Activated T-cell treated with anti-CD3 and anti-CD28 coated beads, Interleukin-2, amount 50 U/mL, for 48 hours (primary cell): ENCODE measurements at regions not wholly inside any gene's neighbourhood (a gene's known extent, or its start where the extent isn't known, plus 50 kb on each side); places are given as distances from the start of the nearest gene placed in this dataset.
"Not testable (repeated sequence)": the region's sequence is repeated elsewhere in the genome, so short reads cannot be mapped to it uniquely, and the experiment has no call there.

Experiments
- DNase-seq, 2 experiments: peaks; one replicate each; pipeline ENCODE4 v3.0.0-alpha.2; 2020

- no peak for DNase-seq
Observed at GRCh38 chr10:9081961-9082360, 1027.5 kb downstream of the GATA3 start.

GRCh38 chr10:9091530-9092093 is 1037.1 kb downstream of the GATA3 start:
- no peak for DNase-seq

- DNase-seq: peak in 1 of 2 experiments; percentile 36
Observed at GRCh38 chr10:9096288-9096687, 1041.8 kb downstream of the GATA3 start.

- DNase-seq: no peak
Observed at GRCh38 chr10:9097206-9097990, 1042.9 kb downstream of the GATA3 start.

- DNase-seq: no peak
Observed at GRCh38 chr10:9097991-9098306, 1043.5 kb downstream of the GATA3 start.

GRCh38 chr10:9102026-9102425 is 1047.5 kb downstream of the GATA3 start:
- no peak for DNase-seq

- no peak for DNase-seq
Observed at GRCh38 chr10:9103301-9103700, 1048.8 kb downstream of the GATA3 start.

GRCh38 chr10:9111976-9112375 is 1057.5 kb downstream of the GATA3 start:
- no peak for DNase-seq

- DNase-seq: no peak
Observed at GRCh38 chr10:9126728-9127127, 1072.2 kb downstream of the GATA3 start.

GRCh38 chr10:9137368-9137767 is 1082.9 kb downstream of the GATA3 start:
- DNase-seq: no peak

GRCh38 chr10:9138829-9139228 is 1084.3 kb downstream of the GATA3 start:
- not testable (repeated sequence) for DNase-seq

- DNase-seq: no peak
Observed at GRCh38 chr10:9140373-9140772, 1085.9 kb downstream of the GATA3 start.

- no peak for DNase-seq
Observed at GRCh38 chr10:9147475-9147874, 1093.0 kb downstream of the GATA3 start.

GRCh38 chr10:9149134-9149533 is 1094.6 kb downstream of the GATA3 start:
- DNase-seq: no peak

- DNase-seq: not testable (repeated sequence)
Observed at GRCh38 chr10:9153057-9153456, 1098.6 kb downstream of the GATA3 start.

- no peak for DNase-seq
Observed at GRCh38 chr10:9157656-9158055, 1103.2 kb downstream of the GATA3 start.

- no peak for DNase-seq
Observed at GRCh38 chr10:9158675-9159074, 1104.2 kb downstream of the GATA3 start.

- DNase-seq: no peak
Observed at GRCh38 chr10:9160275-9160674, 1105.8 kb downstream of the GATA3 start.

GRCh38 chr10:9163699-9164098 is 1109.2 kb downstream of the GATA3 start:
- DNase-seq: no peak

- DNase-seq: no peak
Observed at GRCh38 chr10:9166770-9167169, 1112.3 kb downstream of the GATA3 start.

GRCh38 chr10:9172276-9172675 is 1117.8 kb downstream of the GATA3 start:
- DNase-seq: no peak

- DNase-seq: no peak
Observed at GRCh38 chr10:9175200-9175599, 1120.7 kb downstream of the GATA3 start.

- DNase-seq: not testable (repeated sequence)
Observed at GRCh38 chr10:9183197-9183880, 1128.9 kb downstream of the GATA3 start.
